ENCODE measurements at regions not wholly inside any gene's neighbourhood (a gene's known extent, or its start where the extent isn't known, plus 50 kb on each side); places are given as distances from the start of the nearest gene placed in this dataset.
A peak's percentile ranks its signal among the peaks of the same experiment; 100 is the strongest.

DNA sequence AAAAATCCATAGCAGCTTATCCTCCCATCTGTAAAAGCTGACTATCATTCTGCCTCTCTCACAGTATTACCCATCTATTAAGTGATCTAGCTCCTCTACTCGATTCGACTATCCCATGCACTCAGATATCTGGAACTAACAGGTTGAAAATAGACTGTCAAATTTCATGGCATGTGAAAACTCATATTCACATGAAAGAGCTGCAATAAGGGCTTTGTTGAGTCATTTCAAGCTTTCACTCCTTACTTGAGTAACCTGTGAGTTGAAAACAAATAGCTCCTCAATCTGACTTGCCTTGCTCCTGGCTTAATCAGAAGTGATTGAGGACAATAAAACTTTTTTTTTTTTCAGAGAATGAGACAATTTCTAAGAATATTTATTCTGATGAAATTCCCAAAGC is 192.4 kb upstream of the ERBB4 start (continued):
- TF ChIP-seq, protein P1, sequence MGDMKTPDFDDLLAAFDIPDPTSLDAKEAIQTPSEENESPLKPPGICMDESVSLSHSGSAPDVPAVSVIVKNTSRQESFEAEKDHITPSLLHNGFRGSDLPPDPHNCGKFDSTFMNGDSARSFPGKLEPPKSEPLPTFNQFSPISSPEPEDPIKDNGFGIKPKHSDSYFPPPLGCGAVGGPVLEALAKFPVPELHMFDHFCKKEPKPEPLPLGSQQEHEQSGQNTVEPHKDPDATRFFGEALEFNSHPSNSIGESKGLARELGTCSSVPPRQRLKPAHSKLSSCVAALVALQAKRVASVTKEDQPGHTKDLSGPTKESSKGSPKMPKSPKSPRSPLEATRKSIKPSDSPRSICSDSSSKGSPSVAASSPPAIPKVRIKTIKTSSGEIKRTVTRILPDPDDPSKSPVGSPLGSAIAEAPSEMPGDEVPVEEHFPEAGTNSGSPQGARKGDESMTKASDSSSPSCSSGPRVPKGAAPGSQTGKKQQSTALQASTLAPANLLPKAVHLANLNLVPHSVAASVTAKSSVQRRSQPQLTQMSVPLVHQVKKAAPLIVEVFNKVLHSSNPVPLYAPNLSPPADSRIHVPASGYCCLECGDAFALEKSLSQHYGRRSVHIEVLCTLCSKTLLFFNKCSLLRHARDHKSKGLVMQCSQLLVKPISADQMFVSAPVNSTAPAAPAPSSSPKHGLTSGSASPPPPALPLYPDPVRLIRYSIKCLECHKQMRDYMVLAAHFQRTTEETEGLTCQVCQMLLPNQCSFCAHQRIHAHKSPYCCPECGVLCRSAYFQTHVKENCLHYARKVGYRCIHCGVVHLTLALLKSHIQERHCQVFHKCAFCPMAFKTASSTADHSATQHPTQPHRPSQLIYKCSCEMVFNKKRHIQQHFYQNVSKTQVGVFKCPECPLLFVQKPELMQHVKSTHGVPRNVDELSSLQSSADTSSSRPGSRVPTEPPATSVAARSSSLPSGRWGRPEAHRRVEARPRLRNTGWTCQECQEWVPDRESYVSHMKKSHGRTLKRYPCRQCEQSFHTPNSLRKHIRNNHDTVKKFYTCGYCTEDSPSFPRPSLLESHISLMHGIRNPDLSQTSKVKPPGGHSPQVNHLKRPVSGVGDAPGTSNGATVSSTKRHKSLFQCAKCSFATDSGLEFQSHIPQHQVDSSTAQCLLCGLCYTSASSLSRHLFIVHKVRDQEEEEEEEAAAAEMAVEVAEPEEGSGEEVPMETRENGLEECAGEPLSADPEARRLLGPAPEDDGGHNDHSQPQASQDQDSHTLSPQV (IDR thresholded peaks at IDR 0.05) = no peak
- TF ChIP-seq MEF2A (IDR thresholded peaks at IDR 0.05; ENCODE audit: insufficient read depth, low read depth, low read length) = peak; percentile 85
- no peak for TF ChIP-seq CHD4 (IDR thresholded peaks at IDR 0.05)
- TF ChIP-seq ZNF274 (IDR thresholded peaks at IDR 0.05; ENCODE audit: insufficient read depth, insufficient read length) = no peak
- TF ChIP-seq, protein P2, sequence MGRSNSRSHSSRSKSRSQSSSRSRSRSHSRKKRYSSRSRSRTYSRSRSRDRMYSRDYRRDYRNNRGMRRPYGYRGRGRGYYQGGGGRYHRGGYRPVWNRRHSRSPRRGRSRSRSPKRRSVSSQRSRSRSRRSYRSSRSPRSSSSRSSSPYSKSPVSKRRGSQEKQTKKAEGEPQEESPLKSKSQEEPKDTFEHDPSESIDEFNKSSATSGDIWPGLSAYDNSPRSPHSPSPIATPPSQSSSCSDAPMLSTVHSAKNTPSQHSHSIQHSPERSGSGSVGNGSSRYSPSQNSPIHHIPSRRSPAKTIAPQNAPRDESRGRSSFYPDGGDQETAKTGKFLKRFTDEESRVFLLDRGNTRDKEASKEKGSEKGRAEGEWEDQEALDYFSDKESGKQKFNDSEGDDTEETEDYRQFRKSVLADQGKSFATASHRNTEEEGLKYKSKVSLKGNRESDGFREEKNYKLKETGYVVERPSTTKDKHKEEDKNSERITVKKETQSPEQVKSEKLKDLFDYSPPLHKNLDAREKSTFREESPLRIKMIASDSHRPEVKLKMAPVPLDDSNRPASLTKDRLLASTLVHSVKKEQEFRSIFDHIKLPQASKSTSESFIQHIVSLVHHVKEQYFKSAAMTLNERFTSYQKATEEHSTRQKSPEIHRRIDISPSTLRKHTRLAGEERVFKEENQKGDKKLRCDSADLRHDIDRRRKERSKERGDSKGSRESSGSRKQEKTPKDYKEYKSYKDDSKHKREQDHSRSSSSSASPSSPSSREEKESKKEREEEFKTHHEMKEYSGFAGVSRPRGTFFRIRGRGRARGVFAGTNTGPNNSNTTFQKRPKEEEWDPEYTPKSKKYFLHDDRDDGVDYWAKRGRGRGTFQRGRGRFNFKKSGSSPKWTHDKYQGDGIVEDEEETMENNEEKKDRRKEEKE (IDR thresholded peaks at IDR 0.05) = no peak
- peak in 1 of 2 experiments; percentile 72; a peak in 1 of 4 replicates for TF ChIP-seq ETV6 (conservative IDR thresholded peaks at IDR 0.05 in 1 of 2, IDR thresholded peaks at IDR 0.05 in 1 of 2; ENCODE audit: borderline replicate concordance in 1 of 2, low read depth in 1 of 2)
- peak; percentile 92 for TF ChIP-seq EED (IDR thresholded peaks at IDR 0.05; ENCODE audit: low read depth)
- TF ChIP-seq JUND (IDR thresholded peaks at IDR 0.05; ENCODE audit: low read depth, low read length) = peak; percentile 90
- TF ChIP-seq, protein P3, sequence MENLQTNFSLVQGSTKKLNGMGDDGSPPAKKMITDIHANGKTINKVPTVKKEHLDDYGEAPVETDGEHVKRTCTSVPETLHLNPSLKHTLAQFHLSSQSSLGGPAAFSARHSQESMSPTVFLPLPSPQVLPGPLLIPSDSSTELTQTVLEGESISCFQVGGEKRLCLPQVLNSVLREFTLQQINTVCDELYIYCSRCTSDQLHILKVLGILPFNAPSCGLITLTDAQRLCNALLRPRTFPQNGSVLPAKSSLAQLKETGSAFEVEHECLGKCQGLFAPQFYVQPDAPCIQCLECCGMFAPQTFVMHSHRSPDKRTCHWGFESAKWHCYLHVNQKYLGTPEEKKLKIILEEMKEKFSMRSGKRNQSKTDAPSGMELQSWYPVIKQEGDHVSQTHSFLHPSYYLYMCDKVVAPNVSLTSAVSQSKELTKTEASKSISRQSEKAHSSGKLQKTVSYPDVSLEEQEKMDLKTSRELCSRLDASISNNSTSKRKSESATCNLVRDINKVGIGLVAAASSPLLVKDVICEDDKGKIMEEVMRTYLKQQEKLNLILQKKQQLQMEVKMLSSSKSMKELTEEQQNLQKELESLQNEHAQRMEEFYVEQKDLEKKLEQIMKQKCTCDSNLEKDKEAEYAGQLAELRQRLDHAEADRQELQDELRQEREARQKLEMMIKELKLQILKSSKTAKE (IDR thresholded peaks at IDR 0.05; ENCODE audit: low read depth, poor library complexity, severe bottlenecking) = peak; percentile 41
- TF ChIP-seq PAX5 (IDR thresholded peaks at IDR 0.05; ENCODE audit: borderline replicate concordance, low read depth, low read length) = peak; percentile 64; the same call in 1 of the 2 replicates
- peak; percentile 90 for TF ChIP-seq MTA2 (IDR thresholded peaks at IDR 0.05; ENCODE audit: low read depth)
- TF ChIP-seq, protein P4, sequence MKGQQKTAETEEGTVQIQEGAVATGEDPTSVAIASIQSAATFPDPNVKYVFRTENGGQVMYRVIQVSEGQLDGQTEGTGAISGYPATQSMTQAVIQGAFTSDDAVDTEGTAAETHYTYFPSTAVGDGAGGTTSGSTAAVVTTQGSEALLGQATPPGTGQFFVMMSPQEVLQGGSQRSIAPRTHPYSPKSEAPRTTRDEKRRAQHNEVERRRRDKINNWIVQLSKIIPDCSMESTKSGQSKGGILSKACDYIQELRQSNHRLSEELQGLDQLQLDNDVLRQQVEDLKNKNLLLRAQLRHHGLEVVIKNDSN (IDR thresholded peaks at IDR 0.05; ENCODE audit: borderline replicate concordance, extremely low read length, insufficient read depth, low read depth, low read length) = no peak
- peak; percentile 85; the same call in 1 of the 2 replicates for TF ChIP-seq ZNF217 (IDR thresholded peaks at IDR 0.05)
- peak; percentile 76; the same call in 1 of the 2 replicates for TF ChIP-seq ZBED1 (IDR thresholded peaks at IDR 0.05; ENCODE audit: borderline replicate concordance)

All from GM12878 (cell line).